Endodermal cell (in vitro differentiated cells): ENCODE measurements at regions not wholly inside any gene's neighbourhood (a gene's known extent, or its start where the extent isn't known, plus 50 kb on each side); places are given as distances from the start of the nearest gene placed in this dataset.

ENCODE experiments used
- DNase-seq: peaks from one replicate; pipeline ENCODE4 v3.0.0-alpha.2; 2017
- H3K27ac ChIP-seq: 2 replicates; pipeline ENCODE4 v1.5.1; 2013; ENCODE audit warnings: mild to moderate bottlenecking, low read depth, low read length, moderate library complexity
- H3K27me3 ChIP-seq: 2 replicates; pipeline ENCODE4 v1.6.1; 2013; ENCODE audit warnings: mild to moderate bottlenecking, low read length, moderate library complexity; ENCODE audit not compliant: insufficient read depth, control insufficient read depth, poor library complexity, severe bottlenecking
- H3K36me3 ChIP-seq: 2 replicates; pipeline ENCODE4 v1.7.0; 2013; ENCODE audit warnings: mild to moderate bottlenecking, low read length, moderate library complexity; ENCODE audit not compliant: control insufficient read depth, insufficient read depth
- H3K4me1 ChIP-seq: one replicate; pipeline ENCODE4 v1.7.0; 2013; ENCODE audit warnings: low read length; ENCODE audit not compliant: control insufficient read depth, insufficient read depth
- H3K4me3 ChIP-seq: 2 replicates; pipeline ENCODE4 v1.5.1; 2013; ENCODE audit warnings: mild to moderate bottlenecking, low read length, moderate library complexity
- H3K9ac ChIP-seq: 2 replicates; pipeline ENCODE4 v1.6.1; 2013; ENCODE audit warnings: mild to moderate bottlenecking, low read length, moderate library complexity; ENCODE audit not compliant: poor library complexity, severe bottlenecking; ENCODE audit errors: extremely low read depth
- H3K9me3 ChIP-seq: 2 replicates; pipeline ENCODE4 v1.6.1; 2013; ENCODE audit warnings: mild to moderate bottlenecking, low read length, moderate library complexity; ENCODE audit not compliant: control insufficient read depth
- H3K27ac Mint-ChIP-seq: 2 replicates; pipeline ENCODE4 v1.8.0; 2020; ENCODE audit warnings: mixed read lengths
- H3K27me3 Mint-ChIP-seq: 2 replicates; pipeline ENCODE4 v1.8.0; 2021; ENCODE audit warnings: mild to moderate bottlenecking, mixed read lengths; ENCODE audit not compliant: insufficient read depth
- H3K36me3 Mint-ChIP-seq: 2 replicates; pipeline ENCODE4 v1.8.0; 2020; ENCODE audit warnings: low read depth, mixed read lengths
- H3K4me1 Mint-ChIP-seq: 2 replicates; pipeline ENCODE4 v1.8.0; 2020; ENCODE audit warnings: mixed read lengths
- H3K4me3 Mint-ChIP-seq: 2 replicates; pipeline ENCODE4 v1.8.0; 2020; ENCODE audit warnings: mild to moderate bottlenecking, moderate library complexity, mixed read lengths
- H3K9me3 Mint-ChIP-seq: 2 replicates; pipeline ENCODE4 v1.8.0; 2020; ENCODE audit warnings: mild to moderate bottlenecking, mixed read lengths
- WGBS, 2 experiments: methylation state at CpG; one replicate each; pipeline versions ENCODE4 v1.1.5 to v1.1.7; 2013; ENCODE audit warnings: missing lambda C conversion rate in 2 of 2, mixed read lengths in 1 of 2; ENCODE audit not compliant: insufficient coverage in 1 of 2, insufficient read length in 1 of 2; 5-methylcytosine and 5-hydroxymethylcytosine counted together
- TF ChIP-seq, protein P1 (sequence below): fragments of 200-600 bp; sonication (generic); conservative IDR thresholded peaks from 2 replicates; pipeline ENCODE4 v1.5.0; 2021; ENCODE audit warnings: antibody characterized with exemption, mild to moderate bottlenecking

DNA sequence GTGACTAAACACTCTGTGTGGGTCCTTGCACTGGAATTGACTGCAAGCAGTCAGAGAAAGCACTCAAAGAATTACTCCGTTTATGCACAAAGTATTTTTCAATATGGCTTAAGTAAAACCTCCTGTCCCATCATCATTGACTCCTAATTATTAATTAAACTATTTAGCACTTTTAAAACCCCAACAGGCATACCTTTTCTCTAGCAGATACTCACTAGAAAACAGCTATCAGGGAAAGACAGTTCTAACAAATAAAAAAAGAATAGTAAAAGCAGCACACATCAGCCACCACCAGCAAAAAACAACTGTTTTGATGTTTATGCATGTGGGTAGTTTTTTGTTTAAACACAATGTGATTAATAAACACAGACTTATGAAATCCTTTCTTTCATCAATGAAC is 66.2 kb upstream of the GYPA start:
- Histone ChIP-seq H3K9ac (no peak overlapping the region), H3K36me3 (no peaks in the 10 kb centered on the region), H3K27me3 (peaks cover 32% of the 10 kb centered on the region), H3K4me3 (no peak overlapping the region), H3K4me1 (peaks cover 21% of the 10 kb centered on the region), H3K27ac (no peak overlapping the region), H3K9me3 (peaks cover 10% of the 10 kb centered on the region)
- WGBS, 2 experiments: 92 to 100% methylated on average over 1 of the region's 1 CpG
- H3K4me3 Mint-ChIP-seq: no peak overlapping the region
- H3K4me1 Mint-ChIP-seq: peaks cover 48% of the 10 kb centered on the region
- H3K27ac Mint-ChIP-seq: no peak overlapping the region
- peaks cover 6% of the 10 kb centered on the region for H3K27me3 Mint-ChIP-seq
- no peak for DNase-seq
- H3K36me3 Mint-ChIP-seq: no peaks in the 10 kb centered on the region
- TF ChIP-seq, protein P1, sequence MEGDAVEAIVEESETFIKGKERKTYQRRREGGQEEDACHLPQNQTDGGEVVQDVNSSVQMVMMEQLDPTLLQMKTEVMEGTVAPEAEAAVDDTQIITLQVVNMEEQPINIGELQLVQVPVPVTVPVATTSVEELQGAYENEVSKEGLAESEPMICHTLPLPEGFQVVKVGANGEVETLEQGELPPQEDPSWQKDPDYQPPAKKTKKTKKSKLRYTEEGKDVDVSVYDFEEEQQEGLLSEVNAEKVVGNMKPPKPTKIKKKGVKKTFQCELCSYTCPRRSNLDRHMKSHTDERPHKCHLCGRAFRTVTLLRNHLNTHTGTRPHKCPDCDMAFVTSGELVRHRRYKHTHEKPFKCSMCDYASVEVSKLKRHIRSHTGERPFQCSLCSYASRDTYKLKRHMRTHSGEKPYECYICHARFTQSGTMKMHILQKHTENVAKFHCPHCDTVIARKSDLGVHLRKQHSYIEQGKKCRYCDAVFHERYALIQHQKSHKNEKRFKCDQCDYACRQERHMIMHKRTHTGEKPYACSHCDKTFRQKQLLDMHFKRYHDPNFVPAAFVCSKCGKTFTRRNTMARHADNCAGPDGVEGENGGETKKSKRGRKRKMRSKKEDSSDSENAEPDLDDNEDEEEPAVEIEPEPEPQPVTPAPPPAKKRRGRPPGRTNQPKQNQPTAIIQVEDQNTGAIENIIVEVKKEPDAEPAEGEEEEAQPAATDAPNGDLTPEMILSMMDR: no peak
- peaks cover 4% of the 10 kb centered on the region for H3K9me3 Mint-ChIP-seq

DNA sequence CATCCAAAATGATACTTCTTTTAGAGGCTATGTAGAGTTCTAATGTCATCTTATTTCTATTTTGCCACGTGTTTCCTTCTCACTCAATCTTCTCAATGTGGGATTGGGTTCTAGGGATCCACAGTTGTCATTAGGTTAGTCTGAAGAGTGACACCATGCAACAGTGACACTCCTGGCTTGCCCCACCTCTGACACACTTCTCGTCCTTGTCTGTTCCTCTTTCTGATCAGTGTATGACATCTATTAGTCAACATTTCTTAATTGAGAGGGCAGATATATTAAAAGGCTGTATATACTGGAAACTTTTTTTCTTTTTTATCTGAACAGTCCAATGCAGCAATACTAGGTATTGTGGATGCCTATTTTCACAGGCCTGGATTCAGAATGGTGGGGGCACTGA is 67.6 kb upstream of the GYPA start:
- no peaks in the 10 kb centered on the region for H3K36me3 Mint-ChIP-seq
- Histone ChIP-seq H3K9ac (no peak overlapping the region), H3K4me1 (peaks cover 21% of the 10 kb centered on the region), H3K27ac (no peak overlapping the region), H3K36me3 (no peaks in the 10 kb centered on the region), H3K4me3 (peak overlapping the region; percentile 20), H3K27me3 (peaks cover 32% of the 10 kb centered on the region), H3K9me3 (peaks cover 10% of the 10 kb centered on the region)
- 96 to 100% methylated on average over 1 to 2 of the region's 2 CpGs for WGBS, 2 experiments
- no peak overlapping the region for H3K4me3 Mint-ChIP-seq
- H3K9me3 Mint-ChIP-seq: peaks cover 4% of the 10 kb centered on the region
- H3K27ac Mint-ChIP-seq: no peak overlapping the region
- TF ChIP-seq, protein P1: no peak
- DNase-seq: no peak
- H3K27me3 Mint-ChIP-seq: peaks cover 6% of the 10 kb centered on the region
- H3K4me1 Mint-ChIP-seq: peaks cover 44% of the 10 kb centered on the region

DNA sequence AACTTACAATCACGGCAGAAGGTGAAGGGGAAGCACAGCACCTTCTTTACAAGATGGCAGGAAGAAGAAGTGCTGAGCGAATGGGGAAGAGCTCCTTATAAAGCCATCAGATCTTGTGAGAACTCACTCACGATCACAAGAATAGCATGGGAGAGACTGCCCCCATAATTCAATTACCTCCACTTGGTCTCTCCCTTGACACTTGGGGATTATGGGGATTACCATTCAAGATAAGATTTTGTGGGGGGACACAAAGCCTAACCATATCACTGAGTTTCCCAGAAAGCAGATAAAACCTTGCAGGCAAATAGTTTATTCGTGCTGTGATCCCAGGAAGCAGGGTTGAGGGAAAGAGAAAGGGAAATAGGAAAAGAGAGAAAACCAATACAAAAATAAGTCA is 69.0 kb upstream of the GYPA start:
- H3K27me3 Mint-ChIP-seq: peaks cover 6% of the 10 kb centered on the region
- H3K36me3 Mint-ChIP-seq: no peaks in the 10 kb centered on the region
- TF ChIP-seq, protein P1: no peak
- H3K27ac Mint-ChIP-seq: no peak overlapping the region
- no peak overlapping the region for H3K27ac ChIP-seq
- H3K27me3 ChIP-seq: peaks cover 32% of the 10 kb centered on the region
- no peak overlapping the region for H3K9ac ChIP-seq
- peak; percentile 51 for DNase-seq
- H3K9me3 ChIP-seq: peaks cover 21% of the 10 kb centered on the region
- H3K4me3 ChIP-seq: no peak overlapping the region
- H3K9me3 Mint-ChIP-seq: peaks cover 17% of the 10 kb centered on the region
- peaks cover 33% of the 10 kb centered on the region for H3K4me1 Mint-ChIP-seq
- H3K36me3 ChIP-seq: no peaks in the 10 kb centered on the region
- peaks cover 13% of the 10 kb centered on the region for H3K4me1 ChIP-seq
- WGBS, 2 experiments: 23 to 71% methylated on average over 1 to 4 of the region's 4 CpGs
- no peak overlapping the region for H3K4me3 Mint-ChIP-seq
